GM19351 (cell line): ENCODE measurements at regions not wholly inside any gene's neighbourhood (a gene's known extent, or its start where the extent isn't known, plus 50 kb on each side); places are given as distances from the start of the nearest gene placed in this dataset.

Experiments used
- ATAC-seq: cut with Tn5 transposase; IDR thresholded peaks from one replicate; pipeline ENCODE4 v1.9.1; 2021; ENCODE audit warnings: mild to moderate bottlenecking, moderate library complexity; ENCODE audit not compliant: unreplicated experiment

DNA sequence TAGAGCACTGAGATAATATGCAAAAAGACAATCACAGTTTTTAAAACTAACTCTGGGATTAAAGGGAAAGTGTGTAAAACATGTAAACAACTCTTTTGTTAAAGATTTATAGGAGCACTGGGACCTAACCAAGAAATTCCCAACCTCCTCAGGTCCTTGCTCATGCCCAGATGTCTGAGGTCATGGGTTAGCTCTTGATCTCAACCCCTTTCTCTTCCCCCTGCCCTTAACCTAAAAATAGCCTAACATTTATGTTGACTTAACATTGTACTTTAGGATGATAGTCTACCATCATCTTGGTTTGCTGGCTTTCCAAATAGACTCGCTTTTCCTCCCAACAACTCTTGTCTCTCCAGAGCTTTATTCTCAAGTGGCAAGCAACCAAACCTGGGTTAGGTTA is 258.2 kb upstream of the FAT3 start:
- ATAC-seq, result no peak

DNA sequence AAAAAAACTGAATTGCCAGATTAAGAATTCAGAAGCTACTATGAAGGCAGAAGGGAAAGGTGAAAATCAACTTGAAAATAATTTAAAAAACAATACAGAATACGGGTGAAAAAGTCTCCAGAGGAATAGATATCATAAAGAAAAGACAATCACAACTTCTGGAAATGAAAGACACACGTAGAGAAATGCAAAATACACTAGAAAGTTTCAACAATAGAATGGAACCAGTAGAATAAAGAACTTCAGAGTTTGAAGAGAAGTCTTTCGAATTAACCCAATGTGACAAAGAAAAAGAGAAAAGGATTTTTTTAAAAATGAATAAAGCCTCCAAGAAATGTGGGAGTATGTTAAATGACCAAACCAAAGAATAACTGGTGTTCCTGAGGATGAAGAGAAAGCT is 263.8 kb upstream of the FAT3 start:
- no peak for ATAC-seq

DNA sequence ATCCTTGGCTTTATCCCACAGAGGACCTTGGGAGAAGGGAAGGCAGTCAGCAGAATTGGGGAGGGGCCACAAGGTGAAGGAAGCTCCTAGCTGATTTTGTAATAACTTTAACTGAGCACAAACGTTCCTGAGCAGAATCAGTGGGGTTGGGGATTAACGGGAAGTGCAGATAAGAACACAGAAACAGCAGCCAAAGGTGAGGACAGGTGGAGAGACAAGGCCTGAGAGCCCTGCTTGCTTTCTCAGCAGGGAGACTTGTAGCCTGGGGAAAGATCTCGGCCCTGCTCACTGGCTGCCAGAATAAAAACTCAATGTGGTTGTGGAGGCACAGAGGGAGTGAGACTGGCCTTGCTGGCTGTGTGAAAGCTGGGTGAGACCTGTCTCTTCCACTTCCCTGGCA is 265.2 kb upstream of the FAT3 start:
- no peak for ATAC-seq

DNA sequence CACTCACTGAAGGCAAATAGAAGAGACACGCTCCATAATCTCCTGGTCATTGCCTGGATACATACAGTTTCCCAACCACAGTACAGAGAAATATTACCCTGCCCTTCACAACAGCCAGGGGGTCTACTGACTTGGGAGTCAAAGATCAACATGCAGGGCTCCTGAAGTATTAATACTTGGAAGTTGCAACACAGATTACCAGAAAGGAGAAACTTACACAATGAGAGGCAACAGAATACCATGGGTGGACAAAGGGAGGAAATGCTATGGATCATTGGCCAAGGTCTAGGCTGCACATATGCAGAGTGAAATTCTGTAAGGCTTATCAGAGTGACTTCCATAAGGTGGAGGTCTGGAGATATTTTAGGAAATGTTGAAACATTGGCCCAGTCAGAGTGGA is 267.9 kb upstream of the FAT3 start:
- no peak for ATAC-seq

DNA sequence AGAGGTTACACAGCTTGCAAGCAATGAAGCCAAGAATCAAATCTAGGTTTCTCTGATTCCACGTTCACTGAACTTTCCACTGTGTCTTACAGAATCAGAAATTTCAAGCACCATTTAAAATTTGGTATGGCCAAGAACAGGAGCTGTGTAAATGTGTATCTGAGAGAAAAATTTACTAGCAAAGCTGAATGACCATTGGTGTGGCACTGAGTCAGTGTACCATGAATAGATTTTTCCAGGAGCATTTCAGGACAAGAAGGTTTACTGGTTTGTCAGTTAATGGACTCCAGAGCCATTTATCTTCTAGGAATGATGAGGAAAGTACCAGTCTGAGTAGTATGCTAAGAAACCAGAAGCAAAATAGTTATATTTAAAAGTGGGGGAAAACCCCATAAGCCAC is 269.4 kb upstream of the FAT3 start:
- ATAC-seq, result no peak

DNA sequence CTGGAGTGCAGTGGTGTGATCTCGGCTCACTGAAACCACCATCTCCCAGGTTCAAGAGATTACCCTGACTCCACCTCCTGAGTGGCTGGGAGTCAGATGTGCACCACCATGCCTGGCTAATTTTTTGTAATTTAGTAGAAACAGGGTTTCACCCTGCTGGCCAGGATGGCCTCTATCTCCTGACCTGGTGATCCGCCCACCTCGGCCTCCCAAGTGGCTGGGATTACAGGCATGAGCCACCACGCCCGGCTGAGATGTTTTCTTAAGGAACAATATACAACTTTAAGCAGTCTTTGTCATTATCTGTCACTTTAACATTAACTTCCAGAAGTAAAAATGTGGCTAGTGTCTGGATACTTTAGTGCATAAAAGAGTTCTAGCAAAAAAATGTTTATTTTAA is 272.6 kb upstream of the FAT3 start:
- ATAC-seq, result no peak

DNA sequence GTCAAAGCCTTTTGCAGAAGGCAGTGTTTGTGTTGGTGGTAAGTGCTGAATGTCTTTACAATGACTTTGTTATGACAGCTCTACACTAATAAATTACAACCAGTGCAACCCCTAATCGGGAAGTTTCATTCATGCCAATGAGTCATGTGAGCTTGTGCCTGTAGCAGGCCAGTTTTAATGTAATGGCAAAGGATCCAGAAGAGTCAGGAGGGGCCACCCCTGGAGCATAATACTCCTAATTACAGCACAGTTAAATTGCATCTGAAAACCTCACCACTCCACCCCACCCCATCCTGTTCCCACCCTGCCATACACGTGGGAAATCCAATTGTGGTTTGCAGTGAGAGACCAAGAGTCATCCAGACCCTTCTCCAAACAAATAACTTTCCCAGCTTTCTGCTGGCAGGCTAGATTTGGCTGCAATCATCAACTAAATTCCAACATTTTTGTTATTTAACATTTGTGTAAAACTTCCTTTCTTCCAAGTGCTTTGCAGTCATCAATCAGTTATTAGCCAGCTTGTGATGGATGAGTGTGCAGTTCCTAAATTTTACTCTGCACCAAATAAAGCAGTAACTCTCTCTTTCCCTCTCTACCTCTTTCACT is 277.3 kb upstream of the FAT3 start:
- no peak for ATAC-seq

DNA sequence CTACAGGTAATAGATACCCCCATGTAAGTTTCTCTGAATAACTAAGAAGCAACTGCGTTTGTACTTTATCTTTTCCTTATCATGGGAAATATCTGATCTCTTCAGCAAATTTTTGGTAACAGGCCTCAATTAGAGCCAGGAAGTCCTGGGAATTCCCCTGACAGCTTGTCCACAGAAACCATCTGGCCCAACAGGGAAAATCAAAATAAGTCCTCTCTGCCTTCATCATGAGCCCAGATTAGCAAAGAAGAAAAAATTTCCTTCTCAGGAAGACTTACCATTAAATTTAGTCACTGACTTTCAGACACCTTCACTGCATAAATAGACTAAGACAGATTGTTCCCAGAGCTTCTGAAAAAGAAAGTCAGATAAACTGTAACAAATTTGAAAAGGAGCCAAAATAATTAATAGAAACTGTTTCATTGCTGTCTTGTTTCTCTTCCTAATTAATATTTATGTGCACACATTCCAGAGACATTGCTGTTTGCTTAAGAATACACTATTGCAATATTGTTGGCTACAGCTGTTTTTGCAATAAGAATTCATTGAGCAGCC is 278.1 kb upstream of the FAT3 start:
- ATAC-seq, result no peak

DNA sequence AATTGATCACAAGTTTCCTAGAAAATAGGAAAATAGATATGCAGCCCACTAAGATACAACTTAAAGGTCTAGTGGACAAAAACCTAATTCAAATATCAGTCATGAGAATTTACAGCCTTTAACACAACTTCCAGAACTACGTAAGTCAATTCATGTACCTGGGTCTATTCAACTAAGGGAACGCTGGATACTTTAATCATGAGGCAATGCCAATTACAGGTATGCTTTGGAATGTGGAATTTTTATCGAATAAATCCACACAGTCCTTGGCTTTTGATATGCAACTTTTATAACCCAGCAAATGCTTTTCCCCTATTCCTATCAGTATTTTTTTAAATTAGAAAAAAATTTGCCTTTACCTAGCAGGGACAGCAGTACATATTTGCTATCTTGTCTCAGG is 289.5 kb upstream of the FAT3 start:
- ATAC-seq, result no peak

DNA sequence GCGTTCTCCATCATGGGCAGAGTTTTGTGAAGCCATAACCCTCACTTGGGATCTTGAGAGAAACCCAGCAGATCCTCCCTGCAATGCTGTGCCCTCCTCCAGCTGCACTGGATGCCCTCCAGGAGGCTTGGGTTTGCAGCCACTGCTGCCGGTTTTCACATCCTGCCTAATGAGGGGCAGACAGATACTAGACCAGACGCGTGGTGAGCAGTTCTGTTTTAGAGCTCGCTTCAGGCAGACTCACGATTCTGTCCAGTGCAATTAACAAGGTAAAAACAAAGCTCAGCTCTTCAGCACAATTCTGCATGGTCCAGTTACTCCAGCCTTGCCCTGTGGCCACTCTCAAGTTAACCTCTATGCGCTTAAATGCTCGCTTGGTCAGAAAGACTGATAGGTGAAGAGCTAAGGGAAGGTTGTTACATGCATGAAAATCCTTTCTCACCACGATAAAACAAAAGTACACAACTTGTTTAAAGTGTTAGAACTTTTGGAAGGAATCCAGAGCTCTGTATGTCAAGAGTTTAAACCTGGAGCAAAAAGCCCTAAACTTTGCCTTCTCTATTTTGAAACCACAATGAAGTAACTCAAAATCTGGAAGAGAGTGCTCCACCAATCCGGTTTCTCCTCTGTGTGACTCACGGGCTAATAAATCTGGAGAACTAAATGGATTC is 292.3 kb upstream of the FAT3 start:
- no peak for ATAC-seq

DNA sequence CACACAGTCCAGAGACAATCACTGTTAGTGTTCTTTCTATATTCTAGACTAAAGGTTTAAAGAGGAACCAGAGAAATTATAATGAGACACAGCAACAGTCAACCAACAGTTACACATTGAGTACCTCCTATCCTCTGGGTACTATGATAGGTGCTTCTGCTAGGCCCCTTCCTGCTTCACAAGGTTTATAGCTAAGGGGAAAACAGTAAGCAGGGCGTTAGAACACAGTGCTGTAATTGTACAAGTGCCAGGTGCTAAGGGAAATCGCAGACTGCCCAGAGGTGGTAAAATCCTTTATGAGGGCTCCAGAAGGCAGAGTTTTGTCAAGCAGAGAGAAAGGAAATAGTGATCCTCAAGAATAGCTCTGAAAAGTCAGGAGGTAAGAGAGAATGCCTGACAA is 297.2 kb upstream of the FAT3 start:
- ATAC-seq, result no peak

DNA sequence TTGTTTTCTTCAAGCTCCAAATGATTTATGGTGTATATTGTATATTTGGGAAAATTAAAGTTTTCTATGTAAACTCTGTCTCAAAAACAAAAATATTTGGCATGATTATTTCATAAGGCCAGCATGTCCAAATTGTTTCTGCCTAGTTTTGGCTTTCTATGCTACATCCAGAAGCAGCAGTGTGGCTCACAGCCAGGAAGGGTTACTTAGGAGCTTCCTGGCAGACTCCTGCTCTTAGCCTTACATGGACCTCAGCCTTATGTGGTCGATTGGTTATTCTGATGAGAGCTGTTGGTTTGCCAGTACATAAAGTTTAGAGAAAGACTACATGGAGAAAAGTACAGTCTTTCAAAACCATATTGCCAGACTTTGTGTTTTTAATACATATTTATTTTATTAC is 297.7 kb upstream of the FAT3 start:
- ATAC-seq, result no peak

DNA sequence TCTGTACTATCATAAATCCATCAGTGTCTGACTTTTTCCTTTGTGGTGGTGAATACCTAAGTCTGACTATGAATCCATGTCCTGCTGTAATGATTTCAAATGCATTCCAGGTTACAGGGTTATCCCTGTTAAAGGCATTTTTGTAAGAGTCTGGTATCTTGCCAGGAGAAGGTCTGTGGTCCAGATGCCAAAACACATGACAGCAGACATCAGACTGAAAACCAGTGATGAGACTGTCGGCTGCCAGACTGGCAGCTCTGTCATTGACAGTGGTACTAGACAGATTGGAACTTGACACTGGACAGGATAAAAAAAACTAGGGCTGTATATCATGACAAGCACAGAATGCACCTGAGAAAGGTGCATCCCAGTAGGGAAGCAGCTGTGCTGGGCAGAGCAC is 301.8 kb upstream of the FAT3 start:
- ATAC-seq, result no peak

DNA sequence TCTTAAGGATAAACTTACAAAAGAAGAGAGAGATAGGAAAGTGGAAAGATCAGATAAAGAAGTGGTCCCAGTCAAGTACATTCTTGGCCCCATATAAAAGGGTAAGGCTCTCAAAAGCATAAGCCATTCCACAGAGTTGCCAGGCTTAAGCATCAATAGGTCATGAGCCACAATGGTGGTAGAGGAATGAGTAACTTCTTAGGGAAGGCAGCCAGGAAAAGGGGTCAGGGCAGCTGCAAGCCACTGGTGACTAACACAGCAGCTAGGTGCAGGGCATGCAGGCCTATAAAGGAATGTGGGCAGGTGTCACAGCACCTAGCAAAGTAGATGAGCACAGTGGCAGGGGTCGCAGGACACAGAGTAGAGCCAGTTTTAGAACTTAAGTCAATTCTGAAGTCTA is 302.6 kb upstream of the FAT3 start:
- no peak for ATAC-seq

DNA sequence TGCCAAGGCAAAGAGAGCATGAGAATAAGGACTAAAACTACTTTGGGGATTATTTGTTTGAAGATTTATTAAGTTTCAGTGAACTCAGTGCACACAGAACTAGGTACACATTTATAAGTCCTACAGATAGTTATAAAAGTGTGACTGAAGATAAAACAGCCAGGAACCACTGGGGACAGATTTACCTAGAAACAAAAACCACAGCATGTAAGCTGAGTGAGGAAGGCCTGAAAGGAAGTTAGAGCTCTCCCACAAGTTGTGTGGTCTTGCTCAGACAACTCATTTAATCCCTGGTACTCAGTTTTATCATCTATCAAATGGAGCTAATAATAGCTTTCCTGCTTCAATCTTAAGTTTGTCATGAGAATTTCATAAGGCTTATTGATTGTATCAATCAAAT is 311.2 kb upstream of the FAT3 start:
- ATAC-seq, result no peak

DNA sequence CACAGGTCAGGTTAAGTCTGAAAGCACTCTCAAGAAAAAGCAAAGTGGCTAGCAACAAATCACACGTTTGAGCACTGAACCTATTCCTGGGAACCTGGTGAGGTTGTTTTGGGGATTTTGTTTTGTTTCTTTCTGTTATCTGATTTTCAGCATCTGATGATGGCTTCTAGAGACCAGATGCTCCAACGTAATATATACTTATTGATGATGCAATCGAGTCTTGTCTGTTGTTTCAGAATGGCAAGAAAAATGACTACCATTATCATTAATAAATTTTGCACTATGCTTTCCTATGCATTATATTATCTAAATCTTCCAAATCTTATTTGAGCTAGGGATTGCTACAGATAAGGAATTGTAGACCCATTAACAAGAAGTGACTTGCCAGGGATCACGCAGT is 312.3 kb upstream of the FAT3 start:
- no peak for ATAC-seq

DNA sequence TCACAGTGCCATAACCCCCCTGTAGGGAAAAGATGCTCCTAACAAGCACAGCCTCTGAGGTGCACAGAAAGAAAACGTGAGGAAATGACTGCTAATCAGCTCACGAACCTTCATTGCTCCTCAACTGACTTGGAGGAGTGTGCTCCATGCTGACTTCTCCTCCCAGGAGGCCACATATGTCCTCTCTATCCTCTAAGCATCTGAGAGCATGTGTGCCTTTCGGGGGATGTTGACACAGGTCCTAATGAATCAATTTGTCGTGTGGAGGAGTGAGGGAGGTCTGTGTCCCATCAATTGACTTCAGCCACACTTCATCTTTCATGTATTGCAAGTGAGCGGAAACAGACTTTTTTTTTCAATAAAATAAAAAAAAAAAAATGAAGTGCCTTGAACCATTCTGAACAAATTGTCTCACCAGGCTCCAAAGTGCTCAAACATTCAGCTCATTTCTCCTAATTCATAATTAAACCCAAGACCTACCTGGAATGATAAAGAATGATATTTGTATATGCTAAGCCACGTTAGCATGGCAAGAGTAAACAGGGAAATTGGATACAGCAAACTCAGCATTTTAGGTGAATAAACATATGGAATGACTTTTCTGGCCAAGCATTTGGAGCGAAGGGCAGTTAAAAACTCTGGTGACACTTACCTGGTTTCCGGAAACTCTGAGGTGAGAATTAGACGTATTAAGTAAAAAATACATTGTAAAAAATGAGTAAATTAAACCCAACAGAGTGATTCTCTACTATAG is 317.6 kb upstream of the FAT3 start:
- ATAC-seq, result no peak

DNA sequence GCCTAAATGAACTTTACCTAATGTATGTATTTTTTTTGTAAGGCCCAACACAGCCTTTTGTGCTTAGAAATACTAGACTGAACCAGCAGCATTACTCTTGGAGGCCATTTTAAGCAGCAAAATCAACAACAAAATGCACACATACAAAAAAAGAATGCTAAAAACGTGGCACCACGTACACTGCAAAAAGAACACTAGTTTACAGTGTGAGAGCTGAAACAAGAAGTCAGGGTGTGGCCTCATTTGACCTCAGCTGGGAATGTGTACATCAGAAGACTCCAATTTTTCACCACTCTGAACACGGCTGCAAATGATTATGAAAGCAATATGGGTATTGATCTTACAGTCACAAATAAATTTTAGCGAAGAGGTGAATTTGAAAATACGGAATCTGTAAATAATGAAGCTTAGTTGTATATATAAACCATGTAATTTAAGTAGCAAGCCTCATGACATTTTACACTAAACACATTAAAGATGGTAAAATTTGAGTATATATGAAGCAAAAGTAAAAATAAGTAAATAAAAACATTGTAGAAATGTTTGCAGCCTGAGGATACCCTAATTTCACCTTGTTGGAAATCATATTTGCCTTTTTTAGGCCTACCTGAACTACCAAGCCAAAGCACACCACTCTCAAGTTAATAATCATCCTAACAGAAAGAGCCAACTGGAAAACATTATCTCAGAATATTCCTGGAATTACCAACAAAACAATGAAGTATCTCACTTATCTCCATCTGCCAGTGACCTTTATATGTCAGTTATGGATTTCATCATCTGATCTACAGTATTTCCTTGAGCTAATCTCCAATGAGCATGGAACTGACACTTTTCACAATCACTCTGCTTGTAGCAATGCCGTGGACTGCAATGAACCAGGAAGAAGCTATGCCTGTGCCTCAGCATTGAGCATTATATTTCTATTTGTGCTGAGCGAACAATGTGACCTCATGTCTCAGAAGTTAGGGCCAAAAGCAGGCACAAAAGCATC is 319.5 kb upstream of the FAT3 start:
- ATAC-seq, result no peak

DNA sequence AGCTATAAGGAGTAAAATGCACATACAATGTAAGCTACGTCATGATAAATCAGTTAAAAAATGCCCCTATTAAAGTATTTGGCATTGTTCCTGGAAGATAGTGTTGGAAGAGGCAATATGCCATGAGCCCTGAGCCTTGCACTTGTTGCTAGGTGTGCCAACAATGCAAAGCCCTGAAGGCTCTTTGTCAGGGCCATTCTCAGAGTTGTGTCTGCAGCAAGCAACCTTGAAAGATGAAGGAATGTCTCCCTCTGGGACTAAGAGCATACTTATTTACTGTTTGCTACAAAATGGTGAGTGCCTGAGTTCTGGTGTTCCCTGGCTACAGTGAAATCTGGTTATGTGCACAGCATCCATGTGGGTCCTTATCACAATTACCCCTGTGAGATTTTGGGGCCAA is 322.3 kb upstream of the FAT3 start:
- ATAC-seq, result no peak

DNA sequence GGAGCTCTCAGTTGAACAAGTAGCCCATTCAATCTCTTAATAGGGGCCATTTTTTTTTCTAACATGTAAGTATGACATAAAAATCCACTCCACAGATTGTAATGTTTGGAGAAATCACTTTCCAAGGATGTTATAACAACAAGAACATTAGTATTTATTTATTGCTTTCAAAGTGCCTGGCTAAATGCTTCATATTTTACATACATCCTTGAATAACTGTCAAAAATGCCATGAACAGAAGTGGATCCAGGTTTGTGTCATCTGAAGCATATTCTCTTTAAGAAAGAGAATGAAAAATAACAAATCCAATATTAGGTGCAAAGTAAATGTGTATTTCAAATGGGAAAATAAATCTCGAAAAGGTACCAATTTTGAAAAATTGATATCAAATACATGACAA is 344.0 kb upstream of the FAT3 start:
- no peak for ATAC-seq

DNA sequence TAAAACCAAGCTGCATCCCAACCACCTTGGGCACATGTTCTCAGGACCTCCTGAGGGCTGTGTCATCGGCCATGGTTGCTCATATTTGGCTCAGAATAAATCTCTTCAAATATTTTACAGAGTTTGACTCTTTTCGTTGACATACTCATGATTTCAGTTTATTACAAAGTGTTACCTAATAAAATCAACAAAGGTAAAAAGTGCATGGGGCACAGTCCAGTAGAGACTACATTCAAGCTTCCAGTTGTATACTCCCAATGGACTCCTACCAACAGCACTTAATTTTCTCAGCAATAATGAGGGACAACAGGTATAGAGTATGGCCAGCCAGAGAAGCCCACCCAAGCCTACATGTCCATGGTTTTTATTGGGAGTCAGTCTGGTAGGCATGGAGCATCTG is 347.9 kb upstream of the FAT3 start:
- ATAC-seq, result no peak
